ENCODE measurements at regions not wholly inside any gene's neighbourhood (a gene's known extent, or its start where the extent isn't known, plus 50 kb on each side); places are given as distances from the start of the nearest gene placed in this dataset.

- DNase-seq (ENCODE audit: low read depth in 2 of 2) = no peak
These were observed 51.4 kb upstream of the SOX2 start for GRCh38 chr3:181660337-181660736.

GRCh38 chr3:181637456-181637855, 74.3 kb upstream of the SOX2 start:
- no peak for DNase-seq (ENCODE audit: low read depth in 2 of 2)

- no peak for DNase-seq (ENCODE audit: low read depth in 2 of 2)
These were observed 74.7 kb upstream of the SOX2 start for GRCh38 chr3:181637056-181637455.

- no peak for DNase-seq (ENCODE audit: low read depth in 2 of 2)
These were observed 76.6 kb upstream of the SOX2 start for GRCh38 chr3:181635141-181635540.

GRCh38 chr3:181633556-181633955, 78.2 kb upstream of the SOX2 start:
- no peak for DNase-seq (ENCODE audit: low read depth in 2 of 2)

GRCh38 chr3:181631901-181632300, 79.8 kb upstream of the SOX2 start:
- DNase-seq (ENCODE audit: low read depth in 2 of 2) = no peak

- no peak for DNase-seq (ENCODE audit: low read depth in 2 of 2)
These were observed 80.9 kb upstream of the SOX2 start for GRCh38 chr3:181630853-181631252.

- no peak for DNase-seq (ENCODE audit: low read depth in 2 of 2)
These were observed 82.0 kb upstream of the SOX2 start for GRCh38 chr3:181629711-181630110.

- DNase-seq (ENCODE audit: low read depth in 2 of 2) = no peak
These were observed 82.7 kb upstream of the SOX2 start for GRCh38 chr3:181629029-181629428.

- no peak for DNase-seq (ENCODE audit: low read depth in 2 of 2)
These were observed 83.3 kb upstream of the SOX2 start for GRCh38 chr3:181628384-181628783.

GRCh38 chr3:181626036-181626435, 85.7 kb upstream of the SOX2 start:
- no peak for DNase-seq (ENCODE audit: low read depth in 2 of 2)

- DNase-seq (ENCODE audit: low read depth in 2 of 2) = no peak
These were observed 87.6 kb upstream of the SOX2 start for GRCh38 chr3:181623924-181624694.

GRCh38 chr3:181622365-181622764, 89.4 kb upstream of the SOX2 start:
- DNase-seq (ENCODE audit: low read depth in 2 of 2) = no peak

GRCh38 chr3:181619897-181620296, 91.8 kb upstream of the SOX2 start:
- no peak for DNase-seq (ENCODE audit: low read depth in 2 of 2)

GRCh38 chr3:181618260-181618659, 93.5 kb upstream of the SOX2 start:
- no peak for DNase-seq (ENCODE audit: low read depth in 2 of 2)

GRCh38 chr3:181616088-181617070, 95.3 kb upstream of the SOX2 start:
- no peak for DNase-seq (ENCODE audit: low read depth in 2 of 2)

- DNase-seq (ENCODE audit: low read depth in 2 of 2) = no peak
These were observed 96.1 kb upstream of the SOX2 start for GRCh38 chr3:181615666-181616065.

GRCh38 chr3:181614878-181615277, 96.8 kb upstream of the SOX2 start:
- DNase-seq (ENCODE audit: low read depth in 2 of 2) = no peak

GRCh38 chr3:181613813-181614212, 97.9 kb upstream of the SOX2 start:
- DNase-seq (ENCODE audit: low read depth in 2 of 2) = no peak

GRCh38 chr3:181613191-181613590, 98.5 kb upstream of the SOX2 start:
- DNase-seq (ENCODE audit: low read depth in 2 of 2) = no peak

GRCh38 chr3:181610973-181611265, 100.8 kb upstream of the SOX2 start:
- DNase-seq (ENCODE audit: low read depth in 2 of 2) = no peak

- no peak for DNase-seq (ENCODE audit: low read depth in 2 of 2)
These were observed 101.4 kb upstream of the SOX2 start for GRCh38 chr3:181610083-181610972.

Data from stimulated activated CD4-positive, alpha-beta T cell treated with anti-CD3 and anti-CD28 coated beads, Interleukin-12 subunit alpha, Interleukin-12 subunit beta, amount 100 ng/mL, for 24 hours (primary cell).